ENCODE measurements at regions not wholly inside any gene's neighbourhood (a gene's known extent, or its start where the extent isn't known, plus 50 kb on each side); places are given as distances from the start of the nearest gene placed in this dataset.
"Not testable (repeated sequence)": the region's sequence is repeated elsewhere in the genome, so short reads cannot be mapped to it uniquely, and the experiment has no call there.

- H3K9me3 ChIP-seq (ENCODE audit: control insufficient read depth, insufficient read depth, low read depth, low read length); H3K4me3 ChIP-seq (ENCODE audit: low read depth, low read length); H3K27me3 ChIP-seq (ENCODE audit: control insufficient read depth, insufficient read depth, low read length); H3K4me1 ChIP-seq (ENCODE audit: control insufficient read depth, insufficient read depth, low read length); H3K9ac ChIP-seq (ENCODE audit: low read length); H3K36me3 ChIP-seq (ENCODE audit: control insufficient read depth, insufficient read depth, low read length); H3K27ac ChIP-seq (ENCODE audit: low read depth, low read length): not testable (repeated sequence)
Observed at GRCh38 chr9:108426421-108426940, 429.3 kb downstream of the ACTL7B start.

GRCh38 chr9:108423433-108423832, 432.4 kb downstream of the ACTL7B start:
- Histone ChIP-seq H3K27me3 (ENCODE audit: control insufficient read depth, insufficient read depth, low read length) (no peaks in the 10 kb centered on the region), H3K9me3 (ENCODE audit: control insufficient read depth, insufficient read depth, low read depth, low read length) (peaks cover 7% of the 10 kb centered on the region), H3K27ac (ENCODE audit: low read depth, low read length) (no peak overlapping the region), H3K9ac (ENCODE audit: low read length) (no peak overlapping the region), H3K4me1 (ENCODE audit: control insufficient read depth, insufficient read depth, low read length) (no peaks in the 10 kb centered on the region), H3K36me3 (ENCODE audit: control insufficient read depth, insufficient read depth, low read length) (no peaks in the 10 kb centered on the region), H3K4me3 (ENCODE audit: low read depth, low read length) (no peak overlapping the region)

- Histone ChIP-seq H3K4me3 (ENCODE audit: low read depth, low read length) (no peak overlapping the region), H3K27ac (ENCODE audit: low read depth, low read length) (no peak overlapping the region), H3K36me3 (ENCODE audit: control insufficient read depth, insufficient read depth, low read length) (no peaks in the 10 kb centered on the region)
Observed at GRCh38 chr9:108419379-108419778, 436.4 kb downstream of the ACTL7B start.

GRCh38 chr9:108417726-108418125, 438.1 kb downstream of the ACTL7B start:
- H3K27ac ChIP-seq (ENCODE audit: low read depth, low read length): no peak overlapping the region
- H3K36me3 ChIP-seq (ENCODE audit: control insufficient read depth, insufficient read depth, low read length): no peaks in the 10 kb centered on the region
- H3K9me3 ChIP-seq (ENCODE audit: control insufficient read depth, insufficient read depth, low read depth, low read length): peaks cover 7% of the 10 kb centered on the region
- H3K4me1 ChIP-seq (ENCODE audit: control insufficient read depth, insufficient read depth, low read length): no peaks in the 10 kb centered on the region
- no peaks in the 10 kb centered on the region for H3K27me3 ChIP-seq (ENCODE audit: control insufficient read depth, insufficient read depth, low read length)
- no peak overlapping the region for H3K4me3 ChIP-seq (ENCODE audit: low read depth, low read length)
- H3K9ac ChIP-seq (ENCODE audit: low read length): no peak overlapping the region

More at GRCh38 chr9:108419379-108419778, 436.4 kb downstream of the ACTL7B start:
- Histone ChIP-seq H3K9ac (ENCODE audit: low read length) (no peak overlapping the region), H3K9me3 (ENCODE audit: control insufficient read depth, insufficient read depth, low read depth, low read length) (peaks cover 7% of the 10 kb centered on the region), H3K27me3 (ENCODE audit: control insufficient read depth, insufficient read depth, low read length) (no peaks in the 10 kb centered on the region), H3K4me1 (ENCODE audit: control insufficient read depth, insufficient read depth, low read length) (no peaks in the 10 kb centered on the region)

GRCh38 chr9:108417312-108417711, 438.5 kb downstream of the ACTL7B start:
- Histone ChIP-seq H3K4me1 (ENCODE audit: control insufficient read depth, insufficient read depth, low read length) (no peaks in the 10 kb centered on the region), H3K4me3 (ENCODE audit: low read depth, low read length) (no peak overlapping the region), H3K27ac (ENCODE audit: low read depth, low read length) (no peak overlapping the region), H3K9me3 (ENCODE audit: control insufficient read depth, insufficient read depth, low read depth, low read length) (peaks cover 7% of the 10 kb centered on the region), H3K36me3 (ENCODE audit: control insufficient read depth, insufficient read depth, low read length) (no peaks in the 10 kb centered on the region), H3K9ac (ENCODE audit: low read length) (no peak overlapping the region), H3K27me3 (ENCODE audit: control insufficient read depth, insufficient read depth, low read length) (no peaks in the 10 kb centered on the region)

- Histone ChIP-seq H3K9ac (ENCODE audit: low read length) (no peak overlapping the region), H3K4me1 (ENCODE audit: control insufficient read depth, insufficient read depth, low read length) (no peaks in the 10 kb centered on the region)
Observed at GRCh38 chr9:108416324-108416723, 439.5 kb downstream of the ACTL7B start.

GRCh38 chr9:108413809-108414208, 442.0 kb downstream of the ACTL7B start:
- Histone ChIP-seq H3K27me3 (ENCODE audit: control insufficient read depth, insufficient read depth, low read length) (no peaks in the 10 kb centered on the region), H3K4me1 (ENCODE audit: control insufficient read depth, insufficient read depth, low read length) (no peaks in the 10 kb centered on the region), H3K9me3 (ENCODE audit: control insufficient read depth, insufficient read depth, low read depth, low read length) (no peaks in the 10 kb centered on the region)

More at GRCh38 chr9:108416324-108416723, 439.5 kb downstream of the ACTL7B start:
- Histone ChIP-seq H3K9me3 (ENCODE audit: control insufficient read depth, insufficient read depth, low read depth, low read length) (peaks cover 7% of the 10 kb centered on the region), H3K4me3 (ENCODE audit: low read depth, low read length) (no peak overlapping the region), H3K36me3 (ENCODE audit: control insufficient read depth, insufficient read depth, low read length) (no peaks in the 10 kb centered on the region), H3K27me3 (ENCODE audit: control insufficient read depth, insufficient read depth, low read length) (no peaks in the 10 kb centered on the region), H3K27ac (ENCODE audit: low read depth, low read length) (no peak overlapping the region)

GRCh38 chr9:108412755-108413154, 443.0 kb downstream of the ACTL7B start:
- Histone ChIP-seq H3K27me3 (ENCODE audit: control insufficient read depth, insufficient read depth, low read length) (no peaks in the 10 kb centered on the region), H3K36me3 (ENCODE audit: control insufficient read depth, insufficient read depth, low read length) (no peaks in the 10 kb centered on the region), H3K9me3 (ENCODE audit: control insufficient read depth, insufficient read depth, low read depth, low read length) (no peaks in the 10 kb centered on the region), H3K9ac (ENCODE audit: low read length) (no peak overlapping the region), H3K27ac (ENCODE audit: low read depth, low read length) (no peak overlapping the region), H3K4me1 (ENCODE audit: control insufficient read depth, insufficient read depth, low read length) (no peaks in the 10 kb centered on the region), H3K4me3 (ENCODE audit: low read depth, low read length) (no peak overlapping the region)

More at GRCh38 chr9:108413809-108414208, 442.0 kb downstream of the ACTL7B start:
- no peak overlapping the region for H3K27ac ChIP-seq (ENCODE audit: low read depth, low read length)
- no peak overlapping the region for H3K9ac ChIP-seq (ENCODE audit: low read length)
- no peak overlapping the region for H3K4me3 ChIP-seq (ENCODE audit: low read depth, low read length)
- H3K36me3 ChIP-seq (ENCODE audit: control insufficient read depth, insufficient read depth, low read length): no peaks in the 10 kb centered on the region

GRCh38 chr9:108411632-108412031, 444.2 kb downstream of the ACTL7B start:
- Histone ChIP-seq H3K36me3 (ENCODE audit: control insufficient read depth, insufficient read depth, low read length) (no peaks in the 10 kb centered on the region), H3K4me1 (ENCODE audit: control insufficient read depth, insufficient read depth, low read length) (no peaks in the 10 kb centered on the region), H3K27ac (ENCODE audit: low read depth, low read length) (no peak overlapping the region), H3K27me3 (ENCODE audit: control insufficient read depth, insufficient read depth, low read length) (no peaks in the 10 kb centered on the region), H3K9ac (ENCODE audit: low read length) (no peak overlapping the region), H3K9me3 (ENCODE audit: control insufficient read depth, insufficient read depth, low read depth, low read length) (no peaks in the 10 kb centered on the region), H3K4me3 (ENCODE audit: low read depth, low read length) (no peak overlapping the region)

GRCh38 chr9:108410161-108410560, 445.6 kb downstream of the ACTL7B start:
- H3K4me3 ChIP-seq (ENCODE audit: low read depth, low read length): no peak overlapping the region
- no peaks in the 10 kb centered on the region for H3K27me3 ChIP-seq (ENCODE audit: control insufficient read depth, insufficient read depth, low read length)
- H3K9ac ChIP-seq (ENCODE audit: low read length): no peak overlapping the region
- no peaks in the 10 kb centered on the region for H3K4me1 ChIP-seq (ENCODE audit: control insufficient read depth, insufficient read depth, low read length)
- no peaks in the 10 kb centered on the region for H3K36me3 ChIP-seq (ENCODE audit: control insufficient read depth, insufficient read depth, low read length)
- no peaks in the 10 kb centered on the region for H3K9me3 ChIP-seq (ENCODE audit: control insufficient read depth, insufficient read depth, low read depth, low read length)
- no peak overlapping the region for H3K27ac ChIP-seq (ENCODE audit: low read depth, low read length)

GRCh38 chr9:108400297-108400696, 455.5 kb downstream of the ACTL7B start:
- Histone ChIP-seq H3K9me3 (ENCODE audit: control insufficient read depth, insufficient read depth, low read depth, low read length) (peaks cover 3% of the 10 kb centered on the region; the same call in 1 of the 2 replicates), H3K27me3 (ENCODE audit: control insufficient read depth, insufficient read depth, low read length) (no peaks in the 10 kb centered on the region), H3K4me3 (ENCODE audit: low read depth, low read length) (no peak overlapping the region), H3K27ac (ENCODE audit: low read depth, low read length) (no peak overlapping the region), H3K4me1 (ENCODE audit: control insufficient read depth, insufficient read depth, low read length) (no peaks in the 10 kb centered on the region), H3K36me3 (ENCODE audit: control insufficient read depth, insufficient read depth, low read length) (no peaks in the 10 kb centered on the region), H3K9ac (ENCODE audit: low read length) (no peak overlapping the region)

- Histone ChIP-seq H3K4me3 (ENCODE audit: low read depth, low read length) (no peak overlapping the region), H3K36me3 (ENCODE audit: control insufficient read depth, insufficient read depth, low read length) (no peaks in the 10 kb centered on the region), H3K27ac (ENCODE audit: low read depth, low read length) (no peak overlapping the region), H3K27me3 (ENCODE audit: control insufficient read depth, insufficient read depth, low read length) (no peaks in the 10 kb centered on the region), H3K9ac (ENCODE audit: low read length) (no peak overlapping the region), H3K9me3 (ENCODE audit: control insufficient read depth, insufficient read depth, low read depth, low read length) (peaks cover 3% of the 10 kb centered on the region; the same call in 1 of the 2 replicates), H3K4me1 (ENCODE audit: control insufficient read depth, insufficient read depth, low read length) (no peaks in the 10 kb centered on the region)
Observed at GRCh38 chr9:108399851-108400250, 455.9 kb downstream of the ACTL7B start.

All from HUES6 (cell line).